ENCODE measurements at regions not wholly inside any gene's neighbourhood (a gene's known extent, or its start where the extent isn't known, plus 50 kb on each side); places are given as distances from the start of the nearest gene placed in this dataset.

GRCh38 chr2:138238908-138239307, 262.7 kb upstream of the SPOPL start:
- no peak for TF ChIP-seq CTCF (IDR thresholded peaks at IDR 0.05; ENCODE audit: unreplicated experiment in 3 of 3)
- no peaks in the 10 kb centered on the region for H3K27me3 Mint-ChIP-seq (ENCODE audit: low read depth)
- no peak overlapping the region for H3K27ac Mint-ChIP-seq
- H3K36me3 Mint-ChIP-seq (ENCODE audit: low read depth) = no peaks in the 10 kb centered on the region
- peaks cover 9% of the 10 kb centered on the region for H3K4me1 Mint-ChIP-seq
- no peak overlapping the region for H3K4me3 Mint-ChIP-seq
- no peaks in the 10 kb centered on the region for H3K9me3 Mint-ChIP-seq

GRCh38 chr2:138239902-138240491, 261.6 kb upstream of the SPOPL start:
- peaks cover 4% of the 10 kb centered on the region for H3K27me3 Mint-ChIP-seq (ENCODE audit: low read depth)
- TF ChIP-seq CTCF (IDR thresholded peaks at IDR 0.05; ENCODE audit: unreplicated experiment in 3 of 3) = no peak
- H3K36me3 Mint-ChIP-seq (ENCODE audit: low read depth) = no peaks in the 10 kb centered on the region
- H3K27ac Mint-ChIP-seq = no peak overlapping the region
- H3K4me3 Mint-ChIP-seq = no peak overlapping the region
- H3K4me1 Mint-ChIP-seq = peaks cover 9% of the 10 kb centered on the region
- H3K9me3 Mint-ChIP-seq = no peaks in the 10 kb centered on the region

GRCh38 chr2:138243372-138243771, 258.2 kb upstream of the SPOPL start:
- Mint-ChIP-seq H3K27me3 (ENCODE audit: low read depth) (peaks cover 4% of the 10 kb centered on the region), H3K9me3 (peaks cover 2% of the 10 kb centered on the region), H3K4me3 (no peak overlapping the region), H3K4me1 (no peaks in the 10 kb centered on the region), H3K27ac (peak overlapping the region in 1 of 3 experiments; percentile 49), H3K36me3 (ENCODE audit: low read depth) (no peaks in the 10 kb centered on the region)
- TF ChIP-seq CTCF (IDR thresholded peaks at IDR 0.05; ENCODE audit: unreplicated experiment in 3 of 3) = no peak

- TF ChIP-seq CTCF (IDR thresholded peaks at IDR 0.05; ENCODE audit: unreplicated experiment in 3 of 3) = no peak
- Mint-ChIP-seq H3K27me3 (ENCODE audit: low read depth) (peaks cover 4% of the 10 kb centered on the region), H3K4me3 (no peak overlapping the region), H3K4me1 (no peaks in the 10 kb centered on the region), H3K36me3 (ENCODE audit: low read depth) (no peaks in the 10 kb centered on the region), H3K9me3 (peaks cover 2% of the 10 kb centered on the region), H3K27ac (no peak overlapping the region)
Measured at GRCh38 chr2:138244501-138244925, 257.1 kb upstream of the SPOPL start.

- H3K27ac Mint-ChIP-seq = no peak overlapping the region
- peaks cover 2% of the 10 kb centered on the region for H3K9me3 Mint-ChIP-seq
- peaks cover 4% of the 10 kb centered on the region for H3K27me3 Mint-ChIP-seq (ENCODE audit: low read depth)
- H3K4me1 Mint-ChIP-seq = no peaks in the 10 kb centered on the region
- no peaks in the 10 kb centered on the region for H3K36me3 Mint-ChIP-seq (ENCODE audit: low read depth)
- TF ChIP-seq CTCF (IDR thresholded peaks at IDR 0.05; ENCODE audit: unreplicated experiment in 3 of 3) = no peak
- H3K4me3 Mint-ChIP-seq = no peak overlapping the region
Measured at GRCh38 chr2:138245310-138245709, 256.3 kb upstream of the SPOPL start.

GRCh38 chr2:138247302-138247701, 254.3 kb upstream of the SPOPL start:
- H3K4me3 Mint-ChIP-seq = no peak overlapping the region
- H3K27ac Mint-ChIP-seq = no peak overlapping the region

More at GRCh38 chr2:138247302-138247701, 254.3 kb upstream of the SPOPL start:
- Mint-ChIP-seq H3K9me3 (peaks cover 2% of the 10 kb centered on the region), H3K36me3 (ENCODE audit: low read depth) (no peaks in the 10 kb centered on the region), H3K27me3 (ENCODE audit: low read depth) (peaks cover 4% of the 10 kb centered on the region), H3K4me1 (no peaks in the 10 kb centered on the region)
- no peak for TF ChIP-seq CTCF (IDR thresholded peaks at IDR 0.05; ENCODE audit: unreplicated experiment in 3 of 3)

Measured in nephron (organoid).